Iris pigment epithelial cell (primary cell): ENCODE measurements at regions not wholly inside any gene's neighbourhood (a gene's known extent, or its start where the extent isn't known, plus 50 kb on each side); places are given as distances from the start of the nearest gene placed in this dataset.

ENCODE experiments used
- DNase-seq: peaks from one replicate; pipeline ENCODE4 v3.0.0-alpha.2; 2011; ENCODE audit warnings: low read depth

DNA sequence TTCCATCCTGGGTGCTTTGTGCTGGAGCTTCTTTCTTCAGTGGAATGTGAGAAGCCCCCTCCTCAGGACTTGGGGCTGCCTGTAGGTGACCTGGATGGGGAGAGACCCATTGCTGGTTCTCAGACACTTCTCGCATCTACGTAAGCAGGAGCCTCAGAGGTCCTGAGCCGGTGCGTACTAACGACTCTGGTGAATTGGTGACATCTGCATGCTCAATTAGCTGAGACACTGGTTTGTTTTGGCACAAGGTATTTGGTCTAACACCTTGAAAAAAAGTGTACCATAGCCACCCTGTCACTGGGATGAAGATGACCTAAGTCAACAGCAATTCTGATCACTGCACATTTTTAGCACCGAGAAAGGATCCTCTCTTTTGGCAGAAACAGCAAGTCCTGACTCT lies 57.7 kb downstream of the LRRC30 start:
- no peak for DNase-seq

DNA sequence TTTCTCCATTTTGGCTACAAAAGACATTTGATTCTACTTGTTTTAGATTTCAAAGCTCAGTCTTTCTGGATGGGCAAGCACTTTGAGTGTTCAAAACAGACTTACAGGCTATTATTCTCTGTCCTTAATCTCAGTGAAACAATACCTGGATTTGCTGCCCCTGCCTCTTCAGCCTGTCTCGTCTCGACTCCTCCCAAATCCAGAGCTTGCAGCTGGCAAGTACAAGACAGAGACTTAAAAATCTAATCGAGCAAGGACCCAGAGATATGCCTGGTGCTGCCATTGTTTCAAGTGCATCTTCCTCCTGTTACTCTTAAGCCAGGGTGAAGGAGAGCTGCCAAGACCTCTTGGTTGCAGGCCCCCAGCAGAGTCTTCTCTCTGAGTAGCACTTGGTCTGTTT lies 59.2 kb downstream of the LRRC30 start:
- DNase-seq, result no peak

DNA sequence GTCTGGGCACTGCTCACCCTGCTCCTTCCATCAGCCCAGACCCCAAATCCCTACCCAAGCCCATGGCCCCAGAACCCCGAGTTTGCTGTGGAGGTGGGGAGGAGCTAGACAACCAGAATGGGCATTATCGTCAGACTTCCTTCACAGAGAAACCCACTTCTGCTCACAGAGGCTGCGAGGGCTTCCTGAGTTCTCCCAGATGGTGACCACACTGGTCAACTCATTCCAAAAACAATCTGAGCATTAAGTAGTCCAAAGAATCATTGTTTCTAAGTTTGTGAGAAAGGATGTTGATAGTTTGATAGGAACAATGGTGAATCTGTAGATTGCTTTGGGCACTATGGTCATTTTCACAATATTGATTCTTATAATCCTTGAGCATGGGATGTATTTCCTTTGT lies 60.2 kb downstream of the LRRC30 start:
- DNase-seq, result no peak

DNA sequence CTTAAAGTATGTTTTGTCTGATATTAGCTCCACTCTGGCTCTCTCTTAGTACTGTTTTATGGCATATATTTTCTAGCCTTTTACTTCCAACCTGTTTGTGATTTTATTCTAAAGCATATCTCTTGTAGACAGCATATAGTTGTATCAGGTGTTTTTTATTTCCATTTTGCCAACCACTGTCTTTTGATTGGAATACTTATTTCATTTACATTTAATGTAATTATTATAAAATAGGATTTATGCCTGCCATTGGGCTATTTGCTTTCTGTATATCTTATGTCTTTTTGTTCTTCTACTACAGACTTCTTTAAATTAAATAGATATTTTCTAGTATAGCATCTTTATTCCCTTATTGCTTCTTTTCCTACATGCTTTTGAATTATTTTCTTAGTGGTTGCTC lies 67.3 kb downstream of the LRRC30 start:
- DNase-seq, result no peak

DNA sequence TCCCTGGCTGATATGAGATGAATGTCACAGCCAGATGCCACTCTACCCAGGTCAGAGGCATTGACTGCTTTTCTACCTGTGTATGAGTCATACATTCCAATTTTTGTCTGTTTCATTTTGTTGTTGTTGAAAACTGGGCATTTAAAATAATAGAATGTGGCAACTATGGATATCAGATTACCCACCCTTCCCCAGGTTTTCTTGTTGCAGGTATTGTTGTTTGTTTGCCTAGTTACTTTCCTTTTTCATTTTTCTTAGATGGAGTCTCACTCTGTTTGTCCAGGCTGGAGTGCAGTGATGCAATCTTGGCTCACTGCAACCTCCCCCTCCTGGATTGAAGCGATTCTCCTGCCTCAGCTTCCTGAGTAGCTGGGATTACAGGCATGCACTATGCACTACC lies 70.2 kb downstream of the LRRC30 start:
- no peak for DNase-seq

DNA sequence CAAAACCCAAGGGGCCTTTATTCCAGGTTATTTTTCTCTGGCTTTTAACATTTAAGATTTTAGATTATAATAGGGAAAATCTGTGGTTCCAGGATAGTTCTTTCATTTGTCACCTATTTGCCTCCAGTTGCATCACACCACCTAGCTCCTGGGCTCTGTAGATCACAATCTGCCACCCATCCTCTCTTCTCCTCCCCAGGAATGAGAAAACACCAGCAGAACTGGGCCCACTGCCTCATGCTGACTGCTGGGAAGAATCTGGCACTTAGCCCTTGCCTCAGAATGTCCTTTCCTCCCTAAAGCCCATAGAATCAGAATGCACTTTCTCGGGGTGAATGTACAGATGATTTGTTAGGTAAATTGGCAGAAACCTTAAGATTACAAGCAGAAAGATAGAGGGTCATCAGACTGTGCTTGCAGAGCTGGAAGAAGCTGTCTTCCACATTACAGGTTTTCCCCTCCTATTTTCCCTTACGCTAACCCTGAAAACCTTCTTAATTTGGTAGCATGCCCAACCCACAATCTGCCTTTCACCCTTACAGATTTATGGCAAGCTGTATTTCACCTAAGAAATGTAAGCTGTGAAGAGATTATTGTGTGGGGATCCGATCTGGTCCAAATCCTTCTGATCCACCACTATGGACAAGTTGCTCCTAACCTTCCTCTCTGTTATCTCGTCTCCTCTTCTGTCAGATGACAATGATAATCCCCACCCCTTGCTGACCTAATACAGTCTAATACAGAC lies 72.6 kb downstream of the LRRC30 start:
- peak; percentile 19 for DNase-seq

DNA sequence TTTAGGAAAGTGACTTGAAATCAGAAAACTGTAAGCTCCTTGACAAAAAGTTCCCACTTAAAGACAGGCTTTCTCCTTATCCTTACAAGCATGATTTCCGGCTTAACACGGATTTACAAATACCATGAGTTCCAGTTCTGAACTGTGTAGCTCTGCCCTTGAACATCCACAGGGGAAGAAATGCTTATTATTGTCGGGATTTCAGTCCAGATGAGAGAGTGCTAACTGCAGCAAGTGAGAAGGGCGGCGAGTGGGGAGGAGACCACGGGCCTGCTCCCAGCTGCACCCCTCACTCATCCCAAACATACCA lies 73.1 kb downstream of the LRRC30 start:
- no peak for DNase-seq

DNA sequence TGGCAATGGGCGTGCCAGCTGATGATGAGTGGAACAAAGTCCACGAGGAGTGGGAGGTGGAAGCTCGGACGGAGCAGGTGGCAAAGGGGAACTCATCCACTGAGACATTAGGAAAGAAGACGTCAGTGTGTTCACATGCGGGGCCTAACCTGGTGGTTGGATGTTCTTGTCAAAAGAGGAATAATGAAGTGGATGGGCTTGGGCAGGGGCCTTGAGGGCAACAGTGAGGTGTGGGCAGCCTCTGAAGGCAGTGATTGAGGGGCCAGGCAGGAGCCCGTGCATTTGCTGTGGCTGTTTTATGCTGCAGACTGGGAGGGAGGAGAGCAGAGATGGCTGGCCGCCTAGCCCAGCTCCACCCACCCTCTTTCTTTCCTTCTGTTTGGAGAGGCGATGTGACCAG lies 74.5 kb downstream of the LRRC30 start:
- DNase-seq, result no peak

DNA sequence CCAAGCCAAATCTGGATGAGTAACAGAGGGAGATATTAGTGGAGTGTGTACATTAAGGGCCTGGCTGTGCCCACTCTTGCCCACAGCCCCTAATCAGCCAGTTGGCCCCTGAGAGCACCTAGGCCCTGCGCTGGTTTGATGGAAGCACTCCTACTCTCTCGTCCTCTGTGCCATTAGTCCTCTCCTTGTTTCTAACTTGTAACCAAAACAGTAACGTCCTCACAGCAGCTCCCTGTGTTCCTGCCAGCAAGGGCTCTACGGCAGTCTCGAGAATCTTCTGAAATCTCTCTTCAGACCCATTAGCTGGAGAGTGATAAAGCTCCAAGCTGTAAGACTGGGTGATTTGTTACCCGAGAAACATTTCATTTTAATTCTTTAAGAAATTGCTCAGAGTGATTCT lies 76.1 kb downstream of the LRRC30 start:
- DNase-seq, result no peak

DNA sequence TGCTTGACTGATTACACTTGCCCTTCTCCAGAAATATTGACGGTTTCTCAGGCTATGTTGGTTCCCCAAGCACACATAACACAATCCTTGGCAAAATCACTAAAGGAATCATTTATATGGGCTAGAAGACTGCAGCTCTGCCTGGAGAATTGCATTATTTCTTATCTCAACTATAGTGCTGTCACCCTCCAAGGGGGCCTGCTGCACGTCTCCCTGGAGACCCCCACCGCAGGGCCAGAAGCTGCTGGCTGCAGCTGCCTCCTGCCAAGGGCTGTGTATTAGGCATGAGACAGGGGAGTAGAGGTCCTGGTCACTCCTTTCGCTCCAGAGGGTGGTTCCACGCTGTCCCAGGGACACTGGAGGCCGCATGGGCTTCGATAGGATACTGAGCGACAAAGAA lies 76.6 kb downstream of the LRRC30 start:
- DNase-seq, result no peak

DNA sequence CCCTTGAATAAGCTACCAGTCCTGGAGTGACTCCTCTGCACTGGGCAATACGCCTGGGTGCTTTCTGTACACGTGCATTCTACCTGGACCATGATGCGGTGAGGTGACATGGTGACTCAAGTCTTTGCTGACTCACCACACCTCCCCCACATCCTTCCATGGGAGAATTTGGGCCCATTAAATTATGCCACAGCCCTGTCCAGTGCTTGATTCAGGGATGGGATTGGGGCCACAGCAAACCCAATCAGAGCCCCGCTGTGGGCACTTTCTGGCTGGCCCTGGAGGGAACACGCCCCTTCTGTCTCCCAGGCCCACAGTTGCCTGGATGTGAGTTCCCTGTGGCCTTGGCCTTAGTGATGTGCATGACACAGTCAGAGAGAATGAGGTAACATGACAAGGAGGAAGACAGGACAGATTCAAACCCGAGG lies 86.9 kb downstream of the LRRC30 start:
- no peak for DNase-seq

DNA sequence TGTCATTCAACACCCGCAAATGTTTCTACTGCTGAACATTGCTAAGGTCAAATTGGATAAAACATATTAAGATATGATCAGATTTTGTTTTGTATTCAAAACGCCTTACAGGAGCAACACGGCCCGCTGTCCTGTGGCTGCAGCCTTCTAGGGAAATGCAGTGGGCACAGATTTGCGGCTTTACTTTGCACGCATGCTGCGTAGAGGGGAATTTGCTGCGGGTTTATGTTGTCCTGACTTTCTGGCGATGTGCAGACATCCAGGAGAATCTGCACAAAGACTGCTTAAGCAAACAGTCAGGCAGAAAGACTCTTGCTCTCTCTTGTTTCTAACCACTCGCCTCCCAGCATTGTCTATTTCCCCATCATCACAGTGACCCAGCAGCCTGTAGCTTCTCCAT lies 88.3 kb downstream of the LRRC30 start:
- DNase-seq, result no peak

DNA sequence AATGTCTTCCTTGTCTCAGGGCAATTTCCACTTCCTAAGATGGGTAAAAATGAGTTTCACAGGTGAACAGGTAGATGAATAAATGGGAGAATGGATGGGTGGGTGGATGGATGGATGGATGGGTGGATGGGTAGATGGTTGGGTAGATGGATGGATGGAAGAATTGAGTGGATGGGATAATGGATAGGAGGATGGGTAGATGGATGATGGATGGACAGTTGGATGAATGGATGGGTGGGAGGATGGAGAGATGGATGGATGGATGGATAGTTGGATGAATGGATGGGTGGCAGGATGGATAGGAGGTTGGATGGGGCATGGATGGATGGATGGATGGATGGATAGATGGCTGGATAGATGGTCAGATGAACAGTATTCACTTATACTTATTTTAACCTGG lies 90.9 kb downstream of the LRRC30 start:
- DNase-seq, result no peak

DNA sequence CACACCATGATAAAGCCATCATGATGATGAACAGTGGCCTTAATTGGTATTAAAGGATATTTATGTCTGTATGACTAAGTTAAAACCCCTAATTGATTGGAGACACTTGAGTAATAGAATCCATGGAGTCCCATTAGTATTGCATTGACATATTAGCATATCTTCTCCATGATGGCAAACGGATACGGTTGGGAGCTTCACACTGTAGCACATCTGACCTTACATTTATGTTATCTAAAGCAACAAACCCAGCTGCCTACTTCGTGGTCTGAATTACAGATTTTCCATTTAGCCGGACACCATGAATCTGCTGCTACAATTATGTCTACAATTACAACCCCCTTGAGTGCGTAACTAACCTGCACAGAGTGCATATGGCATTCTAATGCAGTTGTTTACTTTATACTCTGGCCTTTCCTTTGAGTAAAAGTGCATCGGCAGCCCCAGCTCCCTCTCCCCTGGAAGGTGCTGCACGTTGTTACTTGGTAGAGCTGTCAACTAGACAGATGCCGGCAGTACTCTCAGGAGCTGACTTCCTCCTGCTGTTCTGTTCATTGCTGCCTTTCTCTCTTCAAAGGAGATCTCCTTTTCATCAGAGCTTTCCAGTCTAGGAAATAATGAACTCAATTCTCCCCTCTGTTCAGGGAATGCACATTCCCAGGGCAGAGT lies 92.1 kb downstream of the LRRC30 start:
- no peak for DNase-seq

DNA sequence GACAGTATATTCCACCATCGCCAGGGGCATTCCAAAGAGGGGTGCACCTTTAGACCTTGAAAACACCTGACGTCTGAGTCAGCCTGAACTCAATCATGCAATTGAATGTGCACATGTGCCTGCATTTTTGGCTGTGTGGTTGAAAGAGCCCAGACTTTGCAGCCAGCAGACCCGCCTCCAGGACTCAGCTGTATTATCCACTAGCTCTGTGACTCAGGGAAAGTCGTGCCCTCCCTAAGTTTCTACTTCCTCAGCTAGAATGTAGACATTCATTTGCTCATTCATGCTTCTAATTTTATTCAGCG lies 94.2 kb downstream of the LRRC30 start:
- DNase-seq, result peak; percentile 23

DNA sequence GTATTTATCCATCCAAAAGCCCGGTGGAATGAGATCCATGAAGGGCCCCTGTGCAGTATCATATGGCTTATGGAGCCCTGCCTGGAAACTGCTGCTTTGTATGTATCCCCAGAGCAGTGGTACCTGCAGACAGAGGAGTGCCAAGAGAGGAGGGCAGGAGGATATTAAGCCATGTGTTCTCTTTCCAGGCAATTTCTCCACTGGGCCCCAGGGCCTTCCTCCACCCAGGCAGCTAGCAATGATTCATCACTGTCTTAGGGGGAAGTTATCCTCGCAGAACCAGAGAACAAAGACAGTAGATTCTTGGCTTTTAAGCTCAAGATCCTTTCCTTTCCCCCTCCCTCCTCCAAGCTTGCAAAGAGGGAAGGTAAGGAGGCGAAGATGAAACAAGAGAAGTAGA lies 98.1 kb downstream of the LRRC30 start:
- DNase-seq, result peak; percentile 61

DNA sequence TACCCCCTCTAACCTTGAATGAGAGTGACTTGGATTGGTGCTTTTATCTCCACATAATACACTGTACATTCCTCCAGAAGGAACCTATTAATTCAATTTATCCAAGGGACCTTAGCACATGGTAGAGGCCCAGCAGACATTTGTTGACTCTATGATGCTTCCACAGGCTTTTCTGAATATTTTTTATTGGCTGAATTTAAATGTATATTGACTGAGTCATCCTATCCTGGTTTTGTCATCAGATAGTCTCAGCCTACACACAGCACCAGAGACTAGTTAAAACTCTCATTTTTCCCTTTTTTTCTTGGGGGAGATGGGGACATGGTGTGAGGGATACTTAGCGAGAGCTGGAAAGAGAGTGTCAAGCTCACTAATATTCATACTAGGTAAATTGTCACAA lies 101.6 kb downstream of the LRRC30 start:
- DNase-seq, result peak; percentile 16

DNA sequence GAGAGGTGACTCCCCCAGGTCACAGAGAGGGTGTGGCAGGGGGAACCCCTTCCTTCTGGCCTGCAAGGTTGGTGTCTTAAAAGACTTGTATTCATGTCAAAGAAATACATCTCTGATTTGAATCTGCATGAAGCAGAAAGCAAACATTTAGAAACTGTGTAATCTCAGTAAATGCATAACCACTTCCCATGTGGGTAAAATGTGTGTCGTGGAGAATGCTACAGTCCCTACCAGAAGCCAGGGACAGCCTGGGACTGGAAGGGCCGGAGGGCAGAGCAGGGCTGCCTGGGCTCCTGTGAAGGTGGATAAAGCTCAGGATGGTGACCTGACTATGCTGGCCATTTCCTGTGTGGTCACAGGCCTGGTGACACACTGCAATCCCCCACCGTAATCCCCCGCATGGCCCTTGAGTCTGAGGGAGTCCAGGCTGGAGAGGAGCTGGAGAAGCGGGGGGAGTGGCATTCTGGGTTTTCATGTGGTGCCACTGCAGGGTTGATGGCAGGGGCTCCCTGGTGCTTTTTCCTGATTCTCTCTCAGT lies 102.2 kb downstream of the LRRC30 start:
- no peak for DNase-seq

DNA sequence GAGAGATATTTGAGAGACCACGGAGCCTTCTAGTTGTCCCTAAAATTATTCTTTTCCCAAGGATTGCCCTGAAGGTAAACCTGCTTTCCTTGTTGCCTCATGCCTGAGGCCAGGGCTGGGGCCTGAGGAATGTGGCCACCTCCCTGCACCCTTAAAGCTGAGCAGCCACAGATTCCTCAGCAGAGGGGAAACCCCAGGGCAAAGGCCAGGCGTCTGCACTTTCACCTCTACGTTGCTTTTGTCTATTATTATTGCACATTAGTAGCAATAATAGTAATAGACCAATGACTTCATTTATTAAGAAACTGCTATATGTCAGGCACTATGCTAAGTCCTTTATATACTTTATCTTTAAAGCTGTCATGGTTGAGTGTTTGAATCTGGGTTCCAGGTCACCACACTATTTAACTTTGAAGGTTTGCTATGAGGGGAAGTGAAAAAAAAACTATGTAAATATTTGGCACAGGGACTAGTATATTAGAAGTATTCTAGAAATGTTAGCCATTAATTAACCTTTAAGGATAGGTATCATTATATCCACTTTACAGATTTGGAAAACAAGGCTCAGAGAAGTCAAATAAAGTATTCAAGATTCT lies 104.2 kb downstream of the LRRC30 start:
- no peak for DNase-seq

DNA sequence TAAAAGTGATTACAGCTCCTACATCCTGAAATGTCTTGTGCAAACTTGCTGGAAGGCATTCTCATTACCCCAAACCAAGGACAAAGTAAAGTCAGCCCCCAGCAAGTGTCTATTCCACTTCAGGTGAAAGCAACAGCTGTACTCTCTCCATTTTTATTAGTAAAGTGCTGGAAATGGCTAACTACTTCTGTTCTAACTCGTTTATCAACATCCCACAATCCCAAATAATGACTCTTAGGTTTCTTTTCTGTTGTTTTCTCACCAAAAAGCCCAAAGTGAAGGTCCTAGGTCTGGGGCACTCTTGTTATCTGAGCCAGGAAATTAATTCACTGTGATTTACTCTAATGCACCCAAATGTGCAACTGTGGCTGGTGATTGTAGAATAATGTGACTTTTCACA lies 105.7 kb downstream of the LRRC30 start:
- no peak for DNase-seq

DNA sequence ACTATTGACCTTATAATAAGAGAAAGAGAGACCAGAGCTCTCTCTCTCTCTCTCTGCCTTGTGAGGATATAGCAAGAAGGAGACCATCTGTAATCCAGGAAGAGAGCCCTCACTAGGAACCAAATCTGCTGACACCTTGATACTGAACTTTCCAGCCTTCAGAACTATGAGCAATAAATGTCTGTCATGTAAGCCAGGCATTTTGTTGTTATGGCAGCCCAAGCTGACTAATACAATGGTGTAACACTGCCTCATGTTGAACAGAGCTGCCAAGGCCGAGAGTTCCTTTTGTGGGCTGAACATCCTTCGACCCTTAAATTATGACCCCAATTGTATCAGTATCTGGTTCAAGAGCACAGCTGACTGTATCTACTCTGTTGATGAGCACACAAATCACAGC lies 108.0 kb downstream of the LRRC30 start:
- peak; percentile 68 for DNase-seq

DNA sequence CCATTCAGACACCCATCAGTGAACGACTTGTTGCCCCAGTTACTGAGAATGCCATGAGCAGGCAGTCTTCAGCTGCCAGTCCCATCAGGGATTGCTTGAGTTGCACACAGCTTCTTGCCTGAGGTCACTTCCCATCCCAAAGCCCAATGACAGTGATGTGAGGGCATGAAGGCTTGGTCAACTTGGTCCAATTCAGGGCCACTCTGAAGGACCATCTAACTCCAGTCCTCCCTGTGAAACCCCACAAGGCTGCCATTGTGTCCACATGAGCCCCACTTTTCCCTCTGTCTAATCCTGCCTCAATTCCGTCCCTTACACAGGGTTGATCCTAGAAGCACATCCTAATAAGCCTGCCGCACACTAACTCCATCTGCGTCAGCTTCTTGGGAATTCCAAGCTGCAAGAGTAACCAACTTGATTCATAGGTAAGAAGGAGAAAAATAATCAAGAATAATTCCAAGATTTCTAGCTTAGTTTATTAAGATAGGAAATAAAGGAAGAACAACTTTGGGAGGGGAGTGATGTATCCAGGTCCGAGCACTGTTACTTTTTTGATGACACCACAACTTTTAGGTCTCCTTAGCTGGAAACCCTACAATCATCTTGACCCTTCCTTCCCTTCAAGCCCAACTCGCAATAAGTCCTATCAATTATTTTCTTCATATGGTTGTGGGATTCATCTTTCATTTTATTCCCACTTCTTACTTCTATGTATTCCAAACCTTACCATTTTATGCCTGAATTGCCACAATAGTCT lies 110.9 kb downstream of the LRRC30 start:
- no peak for DNase-seq
